K562 (cell line): ENCODE measurements at regions not wholly inside any gene's neighbourhood (a gene's known extent, or its start where the extent isn't known, plus 50 kb on each side); places are given as distances from the start of the nearest gene placed in this dataset.

Experiments used
- ARID3A ChIP-seq: IDR thresholded peaks from 2 replicates; pipeline ENCODE4 v1.6.1; 2012; ENCODE audit warnings: low read depth, low read length, improper control_type of control experiment, borderline replicate concordance
- CBFA2T2 ChIP-seq: fragments of 450-650 bp; conservative IDR thresholded peaks from 2 replicates; pipeline ENCODE4 v1.6.1; 2017; ENCODE audit warnings: mild to moderate bottlenecking
- ERF ChIP-seq: fragments of 450-650 bp; formaldehyde crosslinking; IDR thresholded peaks from 2 replicates; pipeline ENCODE4 v1.4.0; 2020; ENCODE audit warnings: mild to moderate bottlenecking, mixed read lengths
- EZH2 ChIP-seq: IDR thresholded peaks from 2 replicates; pipeline ENCODE4 v1.6.1; 2012; ENCODE audit warnings: low read depth, mild to moderate bottlenecking, inconsistent platforms, low read length, borderline replicate concordance
- HNRNPL ChIP-seq: fragments of 200-400 bp; formaldehyde crosslinking; IDR thresholded peaks from 2 replicates; pipeline ENCODE4 v1.6.1; 2017; ENCODE audit warnings: low read depth, mild to moderate bottlenecking, low read length
- MEF2A ChIP-seq: IDR thresholded peaks from 2 replicates; pipeline ENCODE4 v1.6.1; 2011; ENCODE audit warnings: low read depth, mild to moderate bottlenecking, low read length, moderate library complexity; ENCODE audit not compliant: control insufficient read depth
- PHB ChIP-seq: fragments of 250-450 bp; sonication (Bioruptor Pico); IDR thresholded peaks from 2 replicates; pipeline ENCODE4 v1.5.0; 2021
- PRDM10 ChIP-seq: fragments of 450-650 bp; IDR thresholded peaks from 2 replicates; pipeline ENCODE4 v1.6.1; 2018; ENCODE audit not compliant: partially characterized antibody
- RBM14 ChIP-seq: fragments of 200-400 bp; formaldehyde crosslinking; IDR thresholded peaks from 2 replicates; pipeline ENCODE4 v1.6.1; 2018; ENCODE audit warnings: low read depth, mild to moderate bottlenecking, low read length, moderate library complexity, borderline replicate concordance; ENCODE audit not compliant: insufficient read depth
- VEZF1 ChIP-seq: fragments of 200-800 bp; sonication (Bioruptor generic); IDR thresholded peaks from 2 replicates; pipeline ENCODE4 v1.6.1; 2017; ENCODE audit warnings: missing genetic modification characterization, missing compliant biosample characterization
- ZFP1 ChIP-seq: fragments of 450-650 bp; formaldehyde crosslinking; IDR thresholded peaks from 2 replicates; pipeline ENCODE4 v1.4.0; 2020; ENCODE audit warnings: mild to moderate bottlenecking, mixed read lengths
- ZNF407 ChIP-seq: fragments of 450-650 bp; IDR thresholded peaks from 2 replicates; pipeline ENCODE4 v1.6.1; 2016; ENCODE audit warnings: low read depth

- no peak for TF ChIP-seq EZH2
- 0 out of 2 replicates have a peak, but pooled peaks have one; percentile 65 for TF ChIP-seq ERF (CRISPR knock-in tag)
- TF ChIP-seq CBFA2T2, result peak; percentile 85
- TF ChIP-seq MEF2A, result no peak
- no peak for TF ChIP-seq ZFP1
- TF ChIP-seq VEZF1, result peak; percentile 41; the same call in 1 of the 2 replicates
- TF ChIP-seq PRDM10, result no peak
- no peak for TF ChIP-seq RBM14
- TF ChIP-seq ZNF407, result no peak
- TF ChIP-seq HNRNPL, result no peak
- TF ChIP-seq PHB, result no peak
- TF ChIP-seq ARID3A, result peak; percentile 98
These were observed 138.8 kb upstream of the JARID2 start (continued) for GRCh38 chr6:15106958-15107643.
